HEK293 (cell line): ENCODE measurements at regions not wholly inside any gene's neighbourhood (a gene's known extent, or its start where the extent isn't known, plus 50 kb on each side); places are given as distances from the start of the nearest gene placed in this dataset.

Source experiments
- CTCF ChIA-PET: fragments of 350-600 bp; formaldehyde crosslinking; extraction: SDS; loops from one replicate; lab custom pipeline; 2021; ENCODE audit warnings: antibody characterized with exemption; lab: Yijun Ruan, JAX
- POLR2A ChIA-PET: fragments of 300-600 bp; formaldehyde crosslinking; extraction: SDS; loops from one replicate; lab custom pipeline; 2020; ENCODE audit warnings: antibody characterized with exemption, inconsistent platforms; lab: Yijun Ruan, JAX
- H3K27ac ChIP-seq: fragments of 200-500 bp; sonication (Bioruptor generic); 2 replicates; pipeline ENCODE4 v1.5.1; 2014; ENCODE audit warnings: low read depth, low read length, control low read depth, inconsistent platforms; ENCODE audit errors: extremely low read depth
- H3K36me3 ChIP-seq, 2 experiments: fragments of 200-500 bp in 1 of 2; sonication (Bioruptor generic) in 1 of 2; 1 replicate in 1 of 2; 2 replicates in 1 of 2; pipeline ENCODE4 v1.5.1; 2014 to 2017; ENCODE audit warnings: inconsistent platforms in 2 of 2, low read length in 2 of 2; ENCODE audit not compliant: control insufficient read depth in 2 of 2, insufficient read depth in 1 of 2
- H3K4me1 ChIP-seq: fragments of 200-500 bp; sonication (Bioruptor generic); 2 replicates; pipeline ENCODE4 v1.5.1; 2014; ENCODE audit warnings: mild to moderate bottlenecking, low read length, inconsistent platforms; ENCODE audit not compliant: control insufficient read depth, insufficient read depth
- H3K4me3 ChIP-seq: 2 replicates; pipeline ENCODE4 v1.5.1; 2011; ENCODE audit warnings: low read depth, mild to moderate bottlenecking, control low read depth, low read length, moderate library complexity
- H3K9me3 ChIP-seq: fragments of 200-500 bp; sonication (Bioruptor generic); 2 replicates; pipeline ENCODE4 v1.5.1; 2014; ENCODE audit warnings: low read depth, low read length, inconsistent platforms; ENCODE audit not compliant: control insufficient read depth, insufficient read depth
- GFI1B ChIP-seq: fragments of 450-650 bp; formaldehyde crosslinking; IDR thresholded peaks from 2 replicates; pipeline ENCODE4 v1.5.1; 2016; ENCODE audit warnings: missing biosample characterization, missing genetic modification characterization
- IKZF3 ChIP-seq: fragments of 450-650 bp; IDR thresholded peaks from 2 replicates; pipeline ENCODE4 v1.5.0; 2018; ENCODE audit warnings: missing biosample characterization, mild to moderate bottlenecking, missing genetic modification characterization, moderate library complexity
- KLF1 ChIP-seq: fragments of 450-650 bp; formaldehyde crosslinking; IDR thresholded peaks from 2 replicates; pipeline ENCODE4 v1.5.1; 2016; ENCODE audit warnings: missing biosample characterization, missing genetic modification characterization
- KLF7 ChIP-seq: fragments of 450-650 bp; formaldehyde crosslinking; IDR thresholded peaks from 2 replicates; pipeline ENCODE4 v1.5.1; 2016; ENCODE audit warnings: missing biosample characterization, missing genetic modification characterization, borderline replicate concordance
- RBAK ChIP-seq: fragments of 450-650 bp; formaldehyde crosslinking; IDR thresholded peaks from 2 replicates; pipeline ENCODE4 v1.5.1; 2016; ENCODE audit warnings: missing biosample characterization, missing genetic modification characterization
- TRIM28 ChIP-seq: IDR thresholded peaks from 2 replicates; pipeline ENCODE4 v1.6.1; 2011; ENCODE audit warnings: low read length, control low read depth, borderline replicate concordance
- ZFP69B ChIP-seq: fragments of 450-650 bp; formaldehyde crosslinking; IDR thresholded peaks from 2 replicates; pipeline ENCODE4 v1.5.1; 2016; ENCODE audit warnings: missing biosample characterization, missing genetic modification characterization
- ZNF121 ChIP-seq: fragments of 450-650 bp; formaldehyde crosslinking; IDR thresholded peaks from 2 replicates; pipeline ENCODE4 v1.5.1; 2016; ENCODE audit warnings: missing biosample characterization, missing genetic modification characterization
- ZNF146 ChIP-seq: fragments of 450-650 bp; formaldehyde crosslinking; IDR thresholded peaks from 2 replicates; pipeline ENCODE4 v1.5.1; 2016; ENCODE audit warnings: missing biosample characterization, missing genetic modification characterization
- ZNF214 ChIP-seq: fragments of 450-650 bp; formaldehyde crosslinking; IDR thresholded peaks from 2 replicates; pipeline ENCODE4 v1.5.1; 2017; ENCODE audit warnings: missing biosample characterization, mild to moderate bottlenecking, missing genetic modification characterization, borderline replicate concordance
- ZNF423 ChIP-seq: fragments of 450-650 bp; formaldehyde crosslinking; IDR thresholded peaks from 2 replicates; pipeline ENCODE4 v1.5.1; 2016; ENCODE audit warnings: missing biosample characterization, missing genetic modification characterization
- ZNF548 ChIP-seq: fragments of 450-650 bp; formaldehyde crosslinking; IDR thresholded peaks from 2 replicates; pipeline ENCODE4 v1.5.1; 2016; ENCODE audit warnings: missing biosample characterization, missing genetic modification characterization
- ZNF549 ChIP-seq: fragments of 450-650 bp; IDR thresholded peaks from 2 replicates; pipeline ENCODE4 v1.5.1; 2018; ENCODE audit warnings: missing biosample characterization, missing genetic modification characterization, mild to moderate bottlenecking, inconsistent platforms, moderate library complexity
- ZNF623 ChIP-seq: fragments of 450-650 bp; formaldehyde crosslinking; IDR thresholded peaks from 2 replicates; pipeline ENCODE4 v1.5.1; 2016; ENCODE audit warnings: missing biosample characterization, missing genetic modification characterization
- ZNF670 ChIP-seq: fragments of 450-650 bp; formaldehyde crosslinking; IDR thresholded peaks from 2 replicates; pipeline ENCODE4 v1.5.1; 2016; ENCODE audit warnings: missing biosample characterization, missing genetic modification characterization, low read depth
- ZNF768 ChIP-seq: fragments of 450-650 bp; formaldehyde crosslinking; IDR thresholded peaks from 2 replicates; pipeline ENCODE4 v1.5.1; 2018; ENCODE audit warnings: missing biosample characterization, mild to moderate bottlenecking, missing genetic modification characterization
- ZNF791 ChIP-seq: fragments of 450-650 bp; formaldehyde crosslinking; IDR thresholded peaks from 2 replicates; pipeline ENCODE4 v1.5.1; 2016; ENCODE audit warnings: missing biosample characterization, missing genetic modification characterization
- ZSCAN30 ChIP-seq: fragments of 450-650 bp; IDR thresholded peaks from 2 replicates; pipeline ENCODE4 v1.5.1; 2018; ENCODE audit warnings: missing biosample characterization, mild to moderate bottlenecking, missing genetic modification characterization, moderate library complexity
- TF ChIP-seq, protein P1 (sequence below): fragments of 450-650 bp; formaldehyde crosslinking; IDR thresholded peaks from 2 replicates; pipeline ENCODE4 v1.5.1; 2017; ENCODE audit warnings: missing biosample characterization, missing genetic modification characterization
- TF ChIP-seq, protein P2 (sequence below): fragments of 450-650 bp; formaldehyde crosslinking; IDR thresholded peaks from 2 replicates; pipeline ENCODE4 v1.5.1; 2016; ENCODE audit warnings: missing biosample characterization, missing genetic modification characterization
- TF ChIP-seq, protein P3 (sequence below): fragments of 450-650 bp; formaldehyde crosslinking; IDR thresholded peaks from 2 replicates; pipeline ENCODE4 v1.5.0; 2017; ENCODE audit warnings: missing biosample characterization, missing genetic modification characterization, borderline replicate concordance

DNA sequence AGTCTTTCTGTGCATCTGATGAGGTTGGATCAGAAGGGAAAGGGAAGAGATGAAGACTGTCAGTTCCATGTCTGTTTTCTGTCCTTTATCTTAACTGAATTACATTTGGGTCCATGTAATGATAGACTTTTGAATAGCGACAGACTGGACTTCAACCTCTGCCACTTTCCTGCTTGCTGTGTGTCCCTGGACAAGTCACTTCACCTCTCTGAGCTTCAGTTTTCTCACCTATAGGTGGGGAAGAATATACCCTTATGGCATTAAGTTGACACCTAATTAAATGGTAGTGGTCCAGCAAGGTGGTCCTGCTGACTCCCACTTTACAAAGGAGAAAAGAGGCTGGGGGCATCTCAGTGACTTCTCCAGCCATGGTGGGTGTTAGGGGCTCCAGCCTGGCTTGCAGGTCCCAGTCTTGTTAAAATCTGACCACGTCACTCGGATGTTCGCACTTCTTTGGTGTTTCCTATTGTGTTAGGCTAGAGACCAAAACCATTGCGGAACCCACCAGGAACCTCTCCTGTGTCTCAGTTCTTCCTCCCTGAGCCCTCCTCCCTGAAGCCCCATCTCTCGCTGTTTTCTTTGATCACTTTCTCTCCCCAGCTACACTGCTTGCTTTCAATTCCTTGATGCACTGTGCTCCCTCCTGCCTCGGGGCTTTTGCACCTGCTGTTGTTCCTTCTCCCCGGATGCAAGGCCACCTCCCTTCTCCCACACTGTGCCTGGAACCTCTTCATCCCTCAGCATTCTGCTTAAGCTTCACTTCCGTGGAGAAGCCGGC is 256.5 kb downstream of the NSG2 start:
- Histone ChIP-seq H3K27ac (no peak overlapping the region), H3K4me3 (no peak overlapping the region), H3K36me3 (no peaks in the 10 kb centered on the region), H3K9me3 (no peaks in the 10 kb centered on the region), H3K4me1 (no peaks in the 10 kb centered on the region)
- ChIA-PET CTCF (interaction anchor here (0.9 kb wide), 1 partner anchor 10 kb away, joined by 3 read pairs; no protein-coding TSS in a partner anchor), POLR2A (no interaction called here)
- TF ChIP-seq ZNF670 = no peak
- no peak for TF ChIP-seq TRIM28
- TF ChIP-seq ZNF121 (tag by site-specific recombination) = no peak
- peak; percentile 52; the same call in 1 of the 2 replicates for TF ChIP-seq ZNF768
- TF ChIP-seq ZSCAN30 = no peak
- peak; percentile 57 for TF ChIP-seq ZNF623 (tag by site-specific recombination)
- TF ChIP-seq, protein P1, sequence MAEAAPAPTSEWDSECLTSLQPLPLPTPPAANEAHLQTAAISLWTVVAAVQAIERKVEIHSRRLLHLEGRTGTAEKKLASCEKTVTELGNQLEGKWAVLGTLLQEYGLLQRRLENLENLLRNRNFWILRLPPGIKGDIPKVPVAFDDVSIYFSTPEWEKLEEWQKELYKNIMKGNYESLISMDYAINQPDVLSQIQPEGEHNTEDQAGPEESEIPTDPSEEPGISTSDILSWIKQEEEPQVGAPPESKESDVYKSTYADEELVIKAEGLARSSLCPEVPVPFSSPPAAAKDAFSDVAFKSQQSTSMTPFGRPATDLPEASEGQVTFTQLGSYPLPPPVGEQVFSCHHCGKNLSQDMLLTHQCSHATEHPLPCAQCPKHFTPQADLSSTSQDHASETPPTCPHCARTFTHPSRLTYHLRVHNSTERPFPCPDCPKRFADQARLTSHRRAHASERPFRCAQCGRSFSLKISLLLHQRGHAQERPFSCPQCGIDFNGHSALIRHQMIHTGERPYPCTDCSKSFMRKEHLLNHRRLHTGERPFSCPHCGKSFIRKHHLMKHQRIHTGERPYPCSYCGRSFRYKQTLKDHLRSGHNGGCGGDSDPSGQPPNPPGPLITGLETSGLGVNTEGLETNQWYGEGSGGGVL = no peak
- TF ChIP-seq RBAK (tag by site-specific recombination) = no peak
- no peak for TF ChIP-seq ZNF214 (tag by site-specific recombination)
- TF ChIP-seq ZFP69B (tag by site-specific recombination) = no peak

- TF ChIP-seq ZNF423 (tag by site-specific recombination) (no peak), KLF7 (tag by site-specific recombination) (no peak), IKZF3 (tag by site-specific recombination) (no peak), ZNF549 (no peak), ZNF791 (no peak), KLF1 (no peak), ZNF548 (tag by site-specific recombination) (no peak), ZNF146 (tag by site-specific recombination) (no peak), GFI1B (tag by site-specific recombination) (no peak)
- TF ChIP-seq, protein P2, sequence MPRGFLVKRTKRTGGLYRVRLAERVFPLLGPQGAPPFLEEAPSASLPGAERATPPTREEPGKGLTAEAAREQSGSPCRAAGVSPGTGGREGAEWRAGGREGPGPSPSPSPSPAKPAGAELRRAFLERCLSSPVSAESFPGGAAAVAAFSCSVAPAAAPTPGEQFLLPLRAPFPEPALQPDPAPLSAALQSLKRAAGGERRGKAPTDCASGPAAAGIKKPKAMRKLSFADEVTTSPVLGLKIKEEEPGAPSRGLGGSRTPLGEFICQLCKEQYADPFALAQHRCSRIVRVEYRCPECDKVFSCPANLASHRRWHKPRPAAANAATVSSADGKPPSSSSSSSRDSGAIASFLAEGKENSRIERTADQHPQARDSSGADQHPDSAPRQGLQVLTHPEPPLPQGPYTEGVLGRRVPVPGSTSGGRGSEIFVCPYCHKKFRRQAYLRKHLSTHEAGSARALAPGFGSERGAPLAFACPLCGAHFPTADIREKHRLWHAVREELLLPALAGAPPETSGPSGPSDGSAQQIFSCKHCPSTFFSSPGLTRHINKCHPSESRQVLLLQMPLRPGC (tag by site-specific recombination) = no peak
- TF ChIP-seq, protein P3, sequence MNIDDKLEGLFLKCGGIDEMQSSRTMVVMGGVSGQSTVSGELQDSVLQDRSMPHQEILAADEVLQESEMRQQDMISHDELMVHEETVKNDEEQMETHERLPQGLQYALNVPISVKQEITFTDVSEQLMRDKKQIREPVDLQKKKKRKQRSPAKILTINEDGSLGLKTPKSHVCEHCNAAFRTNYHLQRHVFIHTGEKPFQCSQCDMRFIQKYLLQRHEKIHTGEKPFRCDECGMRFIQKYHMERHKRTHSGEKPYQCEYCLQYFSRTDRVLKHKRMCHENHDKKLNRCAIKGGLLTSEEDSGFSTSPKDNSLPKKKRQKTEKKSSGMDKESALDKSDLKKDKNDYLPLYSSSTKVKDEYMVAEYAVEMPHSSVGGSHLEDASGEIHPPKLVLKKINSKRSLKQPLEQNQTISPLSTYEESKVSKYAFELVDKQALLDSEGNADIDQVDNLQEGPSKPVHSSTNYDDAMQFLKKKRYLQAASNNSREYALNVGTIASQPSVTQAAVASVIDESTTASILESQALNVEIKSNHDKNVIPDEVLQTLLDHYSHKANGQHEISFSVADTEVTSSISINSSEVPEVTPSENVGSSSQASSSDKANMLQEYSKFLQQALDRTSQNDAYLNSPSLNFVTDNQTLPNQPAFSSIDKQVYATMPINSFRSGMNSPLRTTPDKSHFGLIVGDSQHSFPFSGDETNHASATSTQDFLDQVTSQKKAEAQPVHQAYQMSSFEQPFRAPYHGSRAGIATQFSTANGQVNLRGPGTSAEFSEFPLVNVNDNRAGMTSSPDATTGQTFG (tag by site-specific recombination) = no peak
- CTCF ChIA-PET = interaction anchor here (0.9 to 1.1 kb wide), 3 partner anchors 9 to 257 kb away, joined by 3 read pairs; partner anchors contain the start of gene NSG2
- Histone ChIP-seq H3K27ac (no peak overlapping the region), H3K4me1 (no peaks in the 10 kb centered on the region), H3K4me3 (no peak overlapping the region), H3K36me3 (no peaks in the 10 kb centered on the region), H3K9me3 (no peaks in the 10 kb centered on the region)
- POLR2A ChIA-PET = no interaction called here
These were observed 257.5 kb downstream of the NSG2 start for GRCh38 chr5:174303035-174303434.
